ENCODE measurements at regions not wholly inside any gene's neighbourhood (a gene's known extent, or its start where the extent isn't known, plus 50 kb on each side); places are given as distances from the start of the nearest gene placed in this dataset.
"Not testable (repeated sequence)": the region's sequence is repeated elsewhere in the genome, so short reads cannot be mapped to it uniquely, and the experiment has no call there.

DNA sequence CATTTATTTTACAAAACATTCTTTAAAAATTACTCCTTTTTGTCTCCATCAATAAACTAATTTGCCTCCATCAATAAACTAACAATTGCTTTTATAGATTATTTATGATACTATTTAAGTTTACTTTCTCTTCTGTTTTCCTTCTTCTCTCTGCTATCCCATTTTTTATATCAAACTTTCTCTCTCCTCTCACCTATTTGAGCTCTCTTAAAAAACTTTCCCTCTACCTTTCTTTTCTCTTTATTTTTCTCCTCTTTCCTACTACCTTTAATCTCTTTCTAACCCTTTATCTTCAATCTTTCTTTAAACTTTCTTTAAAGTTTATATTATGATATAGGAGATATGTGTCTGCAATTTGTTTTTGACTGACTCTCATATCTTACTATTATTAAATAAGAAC lies 566.4 kb downstream of the DACH1 start:
- DNase-seq = no peak

DNA sequence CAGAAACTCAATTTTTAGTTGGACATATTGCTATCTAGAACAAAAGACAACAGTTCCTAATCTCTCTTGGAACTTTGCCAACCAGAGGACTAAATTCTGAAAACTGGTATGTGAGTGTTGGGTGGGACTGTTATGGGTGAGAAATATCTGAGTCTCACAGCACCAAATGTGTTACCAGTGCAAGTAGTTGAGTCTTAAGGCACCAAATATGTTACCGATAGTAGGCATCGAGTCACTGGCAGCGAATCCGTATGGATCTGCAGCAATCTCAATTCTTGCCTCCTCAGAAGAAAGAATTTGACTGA lies 575.2 kb downstream of the DACH1 start:
- DNase-seq = no peak

DNA sequence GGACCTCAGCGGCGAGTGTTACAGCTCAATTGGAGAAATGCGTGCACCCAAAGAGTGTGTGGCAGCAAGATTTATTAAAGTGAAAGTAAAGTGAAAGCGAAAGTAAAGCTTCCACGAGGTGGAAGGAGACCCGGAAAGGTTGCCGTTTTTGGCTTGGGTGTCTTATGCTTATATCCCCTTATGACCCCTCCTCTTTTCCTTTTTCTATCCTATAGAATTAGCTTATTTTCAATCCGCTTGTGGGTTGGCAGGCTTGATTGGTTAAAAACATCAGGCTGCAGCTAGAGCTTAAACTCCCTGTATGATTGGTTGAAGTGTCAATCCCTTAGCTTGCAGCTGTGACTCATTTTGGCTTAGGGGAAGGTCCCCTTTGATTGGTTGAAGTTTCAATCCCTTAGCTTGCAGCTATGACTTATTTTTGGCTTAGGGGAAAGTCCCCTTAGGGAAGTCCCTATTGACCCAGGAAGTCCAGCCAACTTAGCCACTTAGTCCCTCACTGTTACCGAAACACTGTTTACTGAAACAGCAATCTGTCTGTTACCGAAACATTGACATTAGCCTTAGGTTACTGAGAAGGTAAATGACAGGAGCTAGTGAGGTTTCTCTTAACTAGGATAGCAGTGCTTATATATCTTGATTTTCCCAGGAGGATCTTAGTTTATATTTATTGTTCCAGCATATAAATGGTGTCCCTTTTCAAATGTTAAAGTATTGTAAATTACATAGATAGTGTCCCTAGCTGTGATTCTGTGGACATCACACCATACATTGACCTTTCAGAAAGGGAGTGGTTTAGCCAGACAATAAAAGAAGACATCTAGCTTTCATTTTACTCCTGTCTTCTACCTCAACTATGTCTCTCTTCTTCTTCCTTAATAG lies 575.8 kb downstream of the DACH1 start:
- DNase-seq = peak; percentile 34

DNA sequence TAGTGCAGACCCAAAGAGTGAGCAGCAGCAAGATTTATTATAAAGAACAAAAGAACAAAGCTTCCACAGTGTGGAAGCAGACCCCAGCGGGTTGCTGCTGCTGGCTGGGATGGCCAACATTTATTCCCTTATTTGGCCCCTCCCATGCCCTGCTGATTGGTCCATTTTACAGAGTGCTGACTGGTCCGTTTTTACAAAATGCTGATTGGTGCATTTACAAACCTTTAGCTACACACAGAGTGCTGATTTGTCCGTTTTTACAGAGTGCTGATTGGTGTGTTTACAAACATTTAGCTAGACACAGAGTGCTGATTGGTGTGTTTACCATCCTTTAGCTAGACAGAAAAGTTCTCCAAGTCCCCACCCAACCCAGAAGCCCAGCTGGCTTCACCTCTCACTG lies 577.0 kb downstream of the DACH1 start:
- not testable (repeated sequence) for DNase-seq

DNA sequence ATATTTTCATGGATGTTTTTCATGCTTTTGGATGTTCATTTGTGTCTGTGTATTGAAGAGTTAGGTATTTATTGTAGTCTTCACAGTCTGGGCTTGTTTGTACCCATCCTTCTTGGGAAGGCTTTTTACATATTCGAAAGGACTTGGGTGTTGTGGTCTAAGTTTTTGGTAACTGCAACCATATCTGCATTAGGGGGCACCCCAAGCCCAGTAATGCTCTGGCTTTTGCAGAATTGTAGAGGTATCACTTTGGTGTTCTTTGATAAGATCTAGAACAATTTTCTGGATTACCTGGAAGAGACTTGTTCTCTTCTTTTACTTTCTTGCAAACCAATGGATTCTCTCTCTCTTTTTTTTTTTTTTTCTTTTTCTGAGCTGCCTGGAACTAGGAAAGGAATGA lies 581.3 kb downstream of the DACH1 start:
- peak; percentile 4 for DNase-seq

DNA sequence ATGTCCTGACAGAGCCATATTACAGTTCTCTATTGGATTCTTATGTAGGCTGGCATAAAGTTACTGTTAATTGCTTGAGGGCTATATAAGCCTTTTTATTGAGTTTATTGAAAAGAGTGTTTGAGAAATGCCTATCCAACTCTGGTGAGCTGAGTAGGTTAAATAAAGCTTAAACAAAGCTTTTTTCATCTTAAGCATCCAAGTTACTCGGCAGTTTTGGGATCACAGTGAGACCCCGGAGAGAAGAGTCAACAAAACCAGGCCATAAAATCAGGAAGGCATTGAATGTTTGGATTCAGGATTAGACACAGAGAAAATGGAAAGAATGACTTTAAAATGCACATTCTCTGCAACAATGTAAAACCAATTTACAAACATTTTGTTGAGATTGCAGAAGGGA lies 588.5 kb downstream of the DACH1 start:
- DNase-seq = no peak

DNA sequence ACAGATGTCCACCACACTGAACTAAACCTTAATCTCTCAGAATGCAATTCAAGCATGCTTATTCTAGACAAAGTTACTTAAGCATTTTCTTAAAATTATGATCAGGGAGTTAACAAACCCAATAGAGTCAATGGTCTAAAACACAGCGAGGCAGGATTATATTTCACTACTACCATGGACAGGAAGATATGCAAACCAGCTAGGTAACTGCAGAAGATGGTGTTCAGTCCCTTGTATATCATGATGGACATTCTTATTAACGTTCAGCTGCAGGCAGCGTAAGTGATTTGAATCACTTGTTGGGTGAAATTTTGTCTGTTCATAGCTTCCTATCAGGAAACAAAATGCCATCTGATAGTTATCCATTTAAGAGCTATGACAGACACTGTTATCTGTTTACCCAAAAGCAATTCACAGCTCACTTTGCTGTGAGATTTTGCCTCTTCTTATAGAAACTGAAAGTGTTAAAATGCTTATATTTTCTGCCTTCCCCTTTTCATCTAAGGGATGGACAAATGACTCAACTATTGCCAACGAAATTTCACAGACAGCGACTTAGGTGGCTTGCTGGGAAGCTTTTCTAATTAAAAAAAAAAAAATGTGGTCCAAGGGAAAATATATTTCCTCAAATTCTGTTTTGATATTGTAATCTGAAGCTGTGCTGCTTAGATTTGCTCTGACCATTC lies 591.9 kb downstream of the DACH1 start:
- no peak for DNase-seq

DNA sequence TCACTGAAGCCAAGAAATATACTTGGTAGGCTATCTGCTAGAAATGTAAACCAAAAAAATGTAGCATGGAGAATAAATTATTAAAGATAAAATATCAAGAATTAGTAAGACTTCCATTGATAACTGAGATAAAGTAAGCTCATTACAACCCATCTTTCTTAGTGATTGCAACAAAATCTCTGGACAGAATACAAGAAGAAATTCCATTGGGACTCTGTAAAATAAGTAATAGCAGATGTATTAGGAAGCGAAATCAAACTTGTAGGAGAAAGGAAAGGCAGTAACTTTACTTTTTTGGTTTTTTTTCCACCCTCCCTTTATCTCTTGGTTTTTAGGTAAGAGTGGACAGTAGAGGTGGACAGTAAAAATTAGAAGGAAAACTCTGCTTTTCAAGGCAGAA lies 605.7 kb downstream of the DACH1 start:
- DNase-seq = no peak

DNA sequence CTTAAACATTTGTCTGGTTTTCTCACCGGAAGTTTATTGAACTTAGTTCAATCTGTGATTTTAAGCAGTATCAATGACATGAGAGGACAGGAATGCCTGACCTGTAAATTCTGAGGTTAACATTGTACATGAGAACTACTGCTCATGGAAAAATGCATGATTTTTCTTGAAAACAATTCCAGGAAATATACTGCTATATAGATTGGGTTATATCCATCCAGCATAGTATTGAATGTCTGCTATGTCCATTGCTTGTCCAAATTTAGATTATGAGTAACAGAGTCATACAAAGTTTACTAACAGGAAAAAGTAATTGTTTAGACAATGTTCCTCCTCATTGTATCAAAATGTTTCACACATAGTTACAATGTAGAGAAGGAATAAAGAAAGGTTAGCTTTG lies 606.8 kb downstream of the DACH1 start:
- no peak for DNase-seq

DNA sequence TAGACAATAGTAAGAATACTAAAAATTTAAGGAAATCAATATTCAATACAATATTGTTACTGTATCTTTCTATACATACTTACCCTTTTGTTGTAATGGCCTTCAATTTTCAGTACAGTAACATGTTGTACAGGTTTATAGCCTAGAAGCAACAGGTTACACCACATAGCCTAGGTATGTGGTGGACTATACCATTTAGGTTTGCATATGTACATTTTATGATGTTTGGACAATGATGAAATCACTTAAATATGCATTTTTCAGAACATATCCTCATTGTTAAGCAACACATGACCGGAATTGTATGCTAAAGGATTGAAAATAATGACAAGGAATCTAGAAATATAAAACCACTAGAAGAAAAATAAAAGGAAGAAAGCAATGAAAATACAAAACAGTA lies 611.4 kb downstream of the DACH1 start:
- no peak for DNase-seq

DNA sequence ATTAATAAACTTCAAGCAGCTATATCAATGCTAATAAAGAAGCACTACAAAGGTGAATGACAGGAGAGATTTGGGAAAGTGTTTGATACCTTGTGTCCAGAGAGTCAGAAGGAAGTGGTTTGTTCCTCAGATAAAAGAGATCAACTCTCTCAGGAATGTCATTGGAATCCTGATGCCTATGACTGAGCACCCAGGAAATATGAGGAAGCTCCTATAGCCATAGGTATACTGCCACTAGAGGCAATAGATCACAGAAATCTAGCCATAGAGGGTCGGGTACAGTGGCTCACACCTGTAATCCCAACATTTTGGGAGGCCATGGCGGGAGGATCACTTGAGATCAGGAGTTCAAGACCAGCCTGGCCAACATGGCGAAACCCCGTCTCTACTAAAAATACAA lies 612.6 kb downstream of the DACH1 start:
- DNase-seq = no peak

DNA sequence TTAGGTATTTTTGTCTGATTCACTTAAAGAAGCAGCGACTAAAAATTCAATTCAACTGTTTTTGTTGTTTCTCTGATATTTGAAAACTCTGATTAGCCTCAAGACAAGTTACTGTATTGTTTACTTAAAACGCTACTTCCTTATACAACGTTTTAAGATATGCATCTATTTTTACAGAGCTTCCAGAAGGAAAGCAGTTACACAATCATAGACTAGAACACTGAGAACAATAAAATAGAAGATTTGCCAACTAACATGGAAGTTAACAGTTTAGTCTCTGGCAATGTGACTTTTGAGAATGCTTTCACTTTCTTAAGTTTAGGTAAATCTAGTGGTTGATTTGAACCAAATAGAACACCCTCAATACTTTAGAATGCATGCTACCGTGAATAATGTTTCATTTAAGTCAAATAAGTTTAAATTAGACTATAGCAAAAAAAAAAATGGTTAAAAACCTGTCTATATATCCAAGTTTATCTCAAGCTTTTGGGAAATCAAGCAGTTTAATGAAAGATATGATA lies 614.8 kb downstream of the DACH1 start:
- no peak for DNase-seq

DNA sequence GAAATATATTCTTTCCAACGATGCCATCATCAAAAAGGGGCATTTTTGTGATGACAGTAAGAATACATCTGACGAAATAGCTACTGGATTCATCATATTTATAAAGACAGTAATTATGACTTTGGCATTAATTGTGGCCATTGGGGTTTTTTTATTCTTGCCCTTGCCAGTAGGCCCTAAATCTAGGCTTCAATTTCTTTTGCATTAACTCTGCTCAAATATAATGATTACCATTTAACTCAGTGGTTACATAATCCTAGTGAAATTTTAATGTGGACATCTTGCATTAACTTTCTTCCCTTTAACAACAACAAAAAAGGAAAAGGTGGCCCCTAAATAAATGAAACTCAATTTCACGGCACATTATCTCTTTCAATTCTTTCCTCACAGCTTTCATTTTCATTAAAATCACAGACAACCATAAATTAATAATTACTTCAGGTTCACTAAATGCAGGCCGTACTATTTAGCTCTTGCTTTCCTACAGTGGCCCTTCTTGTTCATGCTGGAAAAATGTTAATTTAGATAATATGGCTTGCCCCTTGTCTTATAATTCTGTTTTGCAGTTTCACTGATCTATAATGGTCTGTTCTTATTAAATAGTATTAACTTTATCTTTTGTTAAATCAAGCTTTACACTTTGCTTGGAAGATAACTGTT lies 615.6 kb downstream of the DACH1 start:
- no peak for DNase-seq

DNA sequence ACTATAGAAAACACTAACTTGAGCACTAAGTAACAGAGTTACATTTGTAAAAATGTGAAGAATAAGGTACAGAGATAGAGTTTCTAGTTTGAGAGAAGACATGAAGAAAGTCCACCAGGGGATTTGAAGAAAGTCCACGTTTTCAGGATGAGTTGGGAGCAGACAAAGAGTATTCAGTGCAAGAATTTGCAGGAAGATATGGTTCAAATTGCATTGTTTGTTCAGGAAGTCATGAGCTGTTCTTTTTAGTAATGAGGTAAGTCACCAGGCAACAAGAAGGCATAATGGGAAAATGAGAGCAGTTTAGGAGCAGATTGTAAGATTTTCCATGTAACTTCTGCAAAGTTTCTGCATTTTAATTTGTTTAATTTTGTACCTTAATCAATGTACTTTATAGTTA lies 618.0 kb downstream of the DACH1 start:
- no peak for DNase-seq

DNA sequence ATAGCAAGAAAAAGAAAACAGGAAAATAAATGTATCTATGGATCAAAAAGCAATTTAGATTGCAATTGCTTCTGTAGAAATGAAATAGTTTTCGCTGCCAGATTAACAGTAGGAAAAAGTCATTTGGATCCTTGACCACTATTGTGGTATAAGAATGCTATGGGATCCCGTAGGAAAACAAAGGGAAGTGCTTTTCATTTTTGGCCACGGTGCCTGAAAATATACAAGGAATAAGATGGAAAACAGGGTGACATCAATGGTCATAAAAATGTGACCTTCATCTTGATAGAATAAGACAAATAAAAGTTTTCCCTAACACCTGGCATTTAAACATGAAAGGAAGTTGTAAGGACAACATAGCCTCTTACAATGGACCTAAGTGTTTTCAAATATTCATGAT lies 622.8 kb downstream of the DACH1 start:
- DNase-seq = no peak

DNA sequence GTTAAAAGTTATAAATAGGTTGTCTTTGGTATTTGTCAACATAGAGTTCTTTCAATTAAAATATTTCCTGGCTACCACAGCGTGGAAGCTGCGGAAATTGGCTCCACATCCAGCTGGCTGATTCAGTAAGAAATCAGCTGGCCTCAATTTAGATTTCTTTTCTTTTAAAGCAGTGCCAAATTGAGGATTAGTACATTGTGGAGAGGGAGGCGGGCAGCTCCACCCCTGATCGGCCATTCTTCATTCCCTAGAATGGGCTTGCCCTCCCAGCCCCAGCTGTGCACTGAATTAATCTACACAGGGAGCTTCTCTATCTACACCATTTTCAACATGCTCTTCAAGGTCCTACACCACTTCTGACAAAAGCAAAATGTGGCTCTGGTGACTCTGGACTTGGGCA lies 624.8 kb downstream of the DACH1 start:
- DNase-seq = no peak

DNA sequence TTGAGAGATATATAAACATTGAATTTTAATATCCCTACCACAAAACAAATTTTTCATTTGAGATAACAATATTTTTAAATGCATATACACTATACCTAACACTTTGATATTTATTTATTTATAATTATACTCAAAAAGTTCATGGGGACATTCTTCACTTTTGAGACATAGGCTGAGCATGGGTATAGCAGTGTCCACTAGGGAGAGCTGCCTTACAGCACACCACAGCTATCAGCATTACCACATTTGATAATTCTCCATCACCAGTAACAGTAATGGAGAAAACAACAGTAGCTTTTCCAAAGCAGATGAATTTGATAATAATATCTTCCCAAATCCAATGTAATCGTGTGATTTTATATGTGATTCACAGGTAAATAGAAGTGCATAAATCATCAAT lies 626.1 kb downstream of the DACH1 start:
- DNase-seq = no peak

DNA sequence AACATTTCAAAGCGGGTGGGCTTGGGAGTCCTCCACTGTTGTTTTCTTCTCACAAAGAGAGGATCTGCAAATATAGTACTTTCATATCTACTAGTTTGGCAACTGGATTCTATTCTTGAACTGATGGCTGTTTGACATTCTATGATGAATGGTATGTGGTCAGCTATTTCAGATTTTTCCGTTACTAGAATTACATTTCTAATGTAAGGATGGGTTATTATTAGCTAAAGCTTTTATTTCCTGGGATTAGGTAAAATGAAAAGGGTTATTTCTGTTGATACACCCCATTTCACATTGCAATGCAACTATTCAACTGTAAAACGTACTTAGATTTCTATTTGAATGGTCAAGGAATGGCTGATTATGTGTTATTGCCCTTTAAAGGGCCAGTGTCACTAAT lies 629.7 kb downstream of the DACH1 start:
- no peak for DNase-seq

DNA sequence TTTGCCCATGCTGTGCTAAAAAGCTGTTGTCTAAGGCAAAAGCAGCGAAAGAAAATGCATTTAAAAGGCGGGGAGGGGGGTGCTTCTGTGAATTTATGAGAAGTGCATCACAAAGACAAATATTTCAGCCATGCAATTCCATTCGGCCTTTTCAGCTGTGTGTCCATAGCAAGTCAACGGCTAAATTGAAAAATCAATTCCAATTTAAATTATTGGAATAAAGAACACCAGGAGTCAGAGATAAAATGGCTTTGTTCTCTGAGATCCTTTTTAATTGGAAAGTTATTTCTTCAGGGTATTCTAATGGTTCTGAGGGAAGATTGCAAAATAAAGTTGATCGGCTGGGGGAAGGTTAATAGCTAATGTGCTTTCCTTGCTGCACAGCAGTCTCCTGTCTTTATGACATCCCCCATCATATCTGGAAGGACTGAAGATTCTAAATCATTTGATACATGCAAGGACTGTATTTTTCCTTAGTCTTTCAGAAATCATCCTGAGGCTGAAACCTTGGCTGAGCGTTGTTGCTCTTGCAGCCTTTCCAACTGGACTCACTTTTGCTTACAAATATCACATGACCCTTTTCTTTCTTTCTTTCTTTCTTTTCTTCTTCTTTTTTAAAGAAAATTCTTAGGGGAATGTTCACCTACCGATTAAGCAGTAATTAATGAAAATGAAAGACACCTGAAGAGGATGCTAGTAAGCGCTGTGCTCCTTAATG lies 647.1 kb downstream of the DACH1 start:
- no peak for DNase-seq

DNA sequence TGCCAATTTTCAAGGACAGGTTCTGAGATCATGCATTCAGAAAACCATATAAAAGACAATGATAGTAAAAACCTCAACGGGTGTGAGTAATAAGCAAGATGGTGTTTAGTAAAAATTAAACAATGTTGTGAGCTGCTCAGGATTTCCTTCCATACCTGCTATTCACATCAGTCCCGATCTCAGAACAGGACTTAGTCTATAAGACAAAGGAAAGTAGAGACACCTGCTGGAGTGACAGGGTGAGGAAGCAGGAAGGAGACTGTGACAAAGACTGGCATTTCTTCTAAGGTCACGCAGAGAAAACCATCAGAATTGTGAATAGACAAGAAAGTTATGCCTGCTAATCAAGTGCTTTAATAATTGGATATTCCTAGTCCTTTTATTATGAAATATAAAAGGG lies 648.0 kb downstream of the DACH1 start:
- DNase-seq = no peak

DNA sequence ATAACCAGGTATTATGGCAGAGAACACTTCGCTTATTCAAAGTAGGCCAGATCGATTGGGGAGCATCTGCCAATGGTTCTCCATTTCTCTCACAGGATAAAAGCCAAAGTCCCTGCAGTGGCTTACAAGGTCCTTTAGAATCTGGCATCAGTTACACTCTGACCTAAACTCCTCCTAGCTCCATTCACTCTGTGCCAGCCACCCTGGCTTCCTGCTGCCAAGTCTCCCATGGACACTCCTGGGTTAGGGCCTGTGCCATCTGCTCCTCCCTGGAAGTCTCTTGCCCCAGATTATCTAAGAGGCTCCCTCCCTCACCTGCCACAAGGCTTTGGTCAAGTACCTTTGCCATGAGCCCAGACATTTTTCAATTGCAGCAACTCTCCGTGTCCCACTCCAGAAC lies 649.2 kb downstream of the DACH1 start:
- no peak for DNase-seq

DNA sequence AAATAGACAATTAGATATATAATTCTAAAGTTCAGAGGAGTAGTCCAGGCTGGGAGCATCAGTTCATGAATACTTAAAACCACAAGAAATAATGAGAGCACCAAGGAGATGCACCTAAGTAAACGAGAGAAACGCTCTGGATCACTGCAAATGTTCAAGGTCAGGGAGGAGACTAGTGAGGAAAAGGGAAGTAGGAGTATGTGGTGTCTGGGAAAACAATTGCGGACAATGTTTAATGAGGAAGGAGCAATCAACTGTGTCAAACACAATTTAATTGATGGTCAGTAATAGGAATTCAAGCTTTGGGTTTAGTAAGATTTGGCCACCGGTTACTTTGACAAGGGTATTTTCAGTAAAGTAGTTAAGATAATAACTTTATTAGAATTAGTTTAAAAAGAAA lies 652.2 kb downstream of the DACH1 start:
- DNase-seq = no peak

DNA sequence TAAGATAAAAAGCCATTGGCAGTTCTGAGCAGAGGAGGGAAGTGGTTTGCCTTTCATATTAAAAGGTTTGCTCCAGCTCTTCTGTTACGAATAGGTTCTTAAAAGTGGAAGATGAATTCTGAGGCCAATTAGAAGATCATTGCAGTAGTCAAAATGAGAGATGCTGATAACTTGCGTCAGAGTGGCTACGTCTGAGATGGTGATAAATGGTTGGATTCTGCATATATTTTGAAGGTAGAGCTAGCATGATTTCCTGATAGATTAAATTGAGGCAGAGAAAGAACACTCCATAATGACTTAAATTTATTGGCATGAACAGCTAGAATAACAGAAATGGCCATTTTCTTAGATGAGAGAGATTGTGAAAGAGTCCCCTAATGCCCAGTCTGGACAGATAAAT lies 652.6 kb downstream of the DACH1 start:
- DNase-seq = no peak

Measured in activated CD4-positive, alpha-beta T cell treated with anti-CD3 and anti-CD28 coated beads for 48 hours (primary cell).